ENCODE measurements at regions not wholly inside any gene's neighbourhood (a gene's known extent, or its start where the extent isn't known, plus 50 kb on each side); places are given as distances from the start of the nearest gene placed in this dataset.

GRCh38 chr2:146530886-146531285 lies 1313.9 kb upstream of the ACVR2A start:
- no peak for DNase-seq (ENCODE audit: low read depth, low spot score)

GRCh38 chr2:146527166-146527565 lies 1317.7 kb upstream of the ACVR2A start:
- DNase-seq (ENCODE audit: low read depth, low spot score) = no peak

DNA sequence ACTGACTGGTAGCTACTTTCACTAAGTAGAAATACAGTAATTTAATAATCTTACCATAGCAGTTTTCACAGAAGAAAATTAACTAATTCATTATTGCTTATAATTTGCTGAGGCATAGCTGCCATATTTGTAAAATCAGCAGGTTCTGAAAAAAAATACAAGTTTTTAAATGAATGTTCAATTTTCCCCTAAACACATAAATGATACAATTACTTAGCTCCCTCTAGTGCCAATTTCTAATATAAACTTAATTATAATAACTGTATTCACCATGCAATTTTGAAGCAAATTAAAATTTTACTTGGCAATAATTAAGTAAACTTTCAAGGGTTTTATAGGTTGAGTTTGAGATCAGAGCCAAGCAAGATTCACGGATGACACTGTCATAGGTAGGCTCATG lies 1321.6 kb upstream of the ACVR2A start:
- no peak for DNase-seq (ENCODE audit: low read depth, low spot score)

DNA sequence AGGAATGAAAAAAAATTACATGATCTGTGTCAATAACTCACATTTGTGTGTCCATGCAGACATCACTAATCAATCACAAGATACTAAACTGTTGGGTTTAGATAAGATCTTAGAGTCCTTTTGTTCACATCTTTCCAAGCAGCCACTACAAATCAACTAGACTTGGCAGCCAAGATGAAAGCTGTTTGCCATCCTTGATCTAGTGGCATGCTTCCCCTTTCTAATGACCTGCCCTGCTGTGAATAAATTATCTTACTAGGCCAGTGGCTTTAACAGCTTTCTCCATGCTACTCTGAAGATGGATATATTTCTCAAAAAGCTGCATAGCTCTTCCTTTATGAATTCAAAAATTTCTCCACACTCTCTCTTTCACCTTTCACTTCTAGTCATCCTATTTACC lies 1338.0 kb upstream of the ACVR2A start:
- no peak for DNase-seq (ENCODE audit: low read depth, low spot score)

DNA sequence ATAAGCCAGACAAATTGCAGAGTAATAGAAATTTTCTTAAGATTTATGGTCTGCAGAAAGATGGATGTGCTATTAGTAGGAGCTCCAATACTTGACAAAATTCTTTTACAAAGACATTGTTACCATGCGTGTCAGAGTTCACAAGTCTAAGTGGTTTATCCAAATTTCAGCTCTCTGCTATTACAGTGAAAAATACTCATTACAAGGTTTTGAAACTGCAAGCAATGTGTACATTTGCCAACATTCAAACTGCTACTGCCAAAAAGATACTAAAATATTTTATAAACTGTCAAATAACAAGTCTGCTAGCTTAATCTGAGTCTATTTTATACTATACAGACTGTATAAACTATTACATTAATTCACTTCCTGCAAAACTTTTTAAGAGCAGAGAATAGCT lies 1341.5 kb upstream of the ACVR2A start:
- no peak for DNase-seq (ENCODE audit: low read depth, low spot score)

- DNase-seq (ENCODE audit: low read depth, low spot score) = no peak
Observed at GRCh38 chr2:146496248-146496647, 1348.6 kb upstream of the ACVR2A start.

- DNase-seq (ENCODE audit: low read depth, low spot score) = no peak
Observed at GRCh38 chr2:146489386-146489785, 1355.4 kb upstream of the ACVR2A start.

- DNase-seq (ENCODE audit: low read depth, low spot score) = no peak
Observed at GRCh38 chr2:146481629-146482028, 1363.2 kb upstream of the ACVR2A start.

DNA sequence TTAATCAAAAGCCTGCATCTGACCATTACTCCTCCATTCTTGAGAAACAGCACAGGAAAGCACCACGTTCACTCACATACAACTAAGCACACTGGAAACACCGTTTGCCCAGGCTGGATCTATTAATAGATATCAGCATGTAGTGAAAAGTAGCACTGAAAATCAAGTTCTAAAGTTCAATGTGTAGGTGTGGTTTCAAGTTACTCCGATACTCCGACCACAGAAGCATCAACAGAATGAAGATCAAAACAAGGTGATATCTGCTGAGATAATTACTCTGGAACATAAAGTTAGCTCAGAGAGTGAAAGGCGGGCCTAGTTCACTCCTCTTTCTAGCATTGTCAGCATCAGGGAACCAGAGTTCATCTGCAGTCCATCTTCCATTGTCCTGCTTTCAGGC lies 1367.4 kb upstream of the ACVR2A start:
- DNase-seq (ENCODE audit: low read depth, low spot score) = no peak

DNA sequence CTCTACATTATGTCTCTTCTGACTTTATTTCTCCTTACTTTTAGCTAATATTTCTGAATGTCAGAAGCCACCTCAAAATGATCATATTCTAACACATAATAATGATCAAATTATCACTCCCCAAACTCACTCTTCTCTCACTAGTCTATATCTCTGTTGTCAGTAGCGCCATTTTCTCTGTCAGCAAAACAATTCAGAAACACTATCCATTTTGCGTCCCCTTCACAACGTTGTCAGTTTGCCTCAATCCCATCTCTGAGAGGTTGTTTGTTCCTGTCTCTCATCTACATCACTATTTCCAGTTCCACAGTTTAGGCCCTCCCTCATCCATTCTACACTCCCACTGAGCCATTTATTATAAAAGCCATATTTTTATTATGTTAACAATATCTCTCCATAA lies 1376.3 kb upstream of the ACVR2A start:
- no peak for DNase-seq (ENCODE audit: low read depth, low spot score)

GRCh38 chr2:146467425-146467824 lies 1377.4 kb upstream of the ACVR2A start:
- DNase-seq (ENCODE audit: low read depth, low spot score) = no peak

DNA sequence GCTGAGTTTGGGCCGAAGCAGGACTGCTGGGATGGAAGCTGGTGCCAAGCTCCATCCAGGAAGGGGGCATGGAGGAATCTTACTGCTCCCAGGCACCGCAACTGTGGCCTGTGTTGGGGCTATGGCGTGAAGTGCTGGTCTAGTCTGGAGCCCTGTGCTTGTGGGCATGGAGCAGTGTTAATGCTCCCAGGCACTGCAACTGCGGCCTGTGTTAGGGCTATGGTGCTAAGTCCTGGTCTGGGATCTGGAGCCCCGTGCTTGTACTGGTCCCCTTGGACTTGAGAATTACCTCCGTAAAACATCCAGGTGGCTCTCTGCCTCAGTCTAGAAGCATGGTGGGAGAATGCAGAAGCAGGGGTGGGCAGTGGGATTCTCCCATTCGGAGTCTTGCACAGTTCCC lies 1379.4 kb upstream of the ACVR2A start:
- no peak for DNase-seq (ENCODE audit: low read depth, low spot score)

- DNase-seq (ENCODE audit: low read depth, low spot score) = no peak
Observed at GRCh38 chr2:146461068-146461467, 1383.8 kb upstream of the ACVR2A start.

DNA sequence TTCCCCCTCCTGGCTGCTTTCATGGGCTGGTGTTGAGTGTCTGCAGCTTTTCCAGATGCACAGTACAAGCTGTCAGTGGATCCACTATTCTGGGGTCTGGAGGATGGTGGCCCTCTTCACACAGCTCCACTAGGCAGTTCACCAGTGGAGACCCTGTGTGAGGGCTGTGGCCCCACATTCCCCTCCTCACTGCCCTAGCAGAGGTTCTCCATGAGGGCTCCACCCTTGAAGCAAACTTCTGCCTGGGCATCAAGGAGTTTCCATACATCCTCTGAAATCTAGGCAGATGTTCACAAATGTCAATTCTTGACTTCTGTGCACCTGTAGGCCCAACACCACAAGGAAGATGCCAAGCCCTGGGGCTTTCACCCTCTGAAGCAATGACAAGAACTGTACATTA lies 1386.2 kb upstream of the ACVR2A start:
- no peak for DNase-seq (ENCODE audit: low read depth, low spot score)

GRCh38 chr2:146457221-146457620 lies 1387.6 kb upstream of the ACVR2A start:
- DNase-seq (ENCODE audit: low read depth, low spot score) = no peak

DNA sequence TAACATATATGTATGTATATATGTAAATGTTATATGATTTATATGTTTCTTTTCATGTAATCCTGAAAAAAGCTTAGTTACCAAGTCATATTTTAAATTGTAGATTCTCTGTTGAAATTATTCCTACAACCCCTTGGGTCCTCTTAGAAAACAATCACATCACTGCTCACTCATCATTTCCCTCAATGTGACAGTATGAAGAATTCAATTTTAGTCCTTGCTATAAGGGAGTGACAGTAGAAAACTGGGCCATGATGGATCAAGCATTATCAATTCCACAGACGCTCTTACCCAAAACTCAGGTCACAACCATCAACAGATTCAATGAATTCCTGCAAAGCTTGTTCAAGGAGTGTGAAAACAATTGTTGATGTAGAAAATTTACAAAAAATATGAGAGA lies 1389.5 kb upstream of the ACVR2A start:
- no peak for DNase-seq (ENCODE audit: low read depth, low spot score)

DNA sequence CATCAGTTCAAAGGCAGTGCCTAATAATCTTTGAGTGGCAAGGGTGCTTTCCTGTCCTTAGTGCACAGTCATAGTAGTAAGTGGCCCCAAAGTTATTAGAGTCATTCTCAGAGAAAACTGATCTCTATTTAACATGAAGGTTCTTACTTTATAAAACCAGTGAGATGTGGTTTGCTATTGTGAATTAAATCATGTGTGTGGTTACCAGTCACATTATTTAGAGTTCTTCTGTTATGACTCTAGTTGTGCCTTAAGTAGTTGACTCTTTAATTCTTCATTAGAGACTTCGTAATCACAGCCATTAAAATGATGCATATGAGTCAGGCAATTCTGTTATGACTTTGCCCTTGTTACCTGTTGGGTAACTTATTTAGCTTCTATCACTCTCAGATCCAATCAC lies 1392.9 kb upstream of the ACVR2A start:
- no peak for DNase-seq (ENCODE audit: low read depth, low spot score)

DNA sequence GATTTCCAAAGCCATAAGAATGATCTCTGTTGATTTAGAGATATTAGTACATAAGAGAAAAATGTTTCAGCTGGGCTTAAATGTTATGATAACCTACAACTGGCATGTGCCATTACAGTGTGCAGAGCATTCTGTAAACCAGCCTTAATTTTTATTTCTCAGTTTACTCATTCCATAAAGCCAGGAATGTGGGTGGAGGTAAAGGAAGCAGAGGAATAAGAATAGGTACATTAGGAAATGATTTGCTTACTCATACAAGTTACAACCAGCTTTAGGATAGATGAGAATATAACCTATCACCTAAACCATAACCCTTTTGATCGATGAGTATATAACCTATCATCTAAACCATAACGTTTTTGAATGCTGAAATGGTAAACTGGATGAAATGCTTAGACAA lies 1394.7 kb upstream of the ACVR2A start:
- no peak for DNase-seq (ENCODE audit: low read depth, low spot score)

DNA sequence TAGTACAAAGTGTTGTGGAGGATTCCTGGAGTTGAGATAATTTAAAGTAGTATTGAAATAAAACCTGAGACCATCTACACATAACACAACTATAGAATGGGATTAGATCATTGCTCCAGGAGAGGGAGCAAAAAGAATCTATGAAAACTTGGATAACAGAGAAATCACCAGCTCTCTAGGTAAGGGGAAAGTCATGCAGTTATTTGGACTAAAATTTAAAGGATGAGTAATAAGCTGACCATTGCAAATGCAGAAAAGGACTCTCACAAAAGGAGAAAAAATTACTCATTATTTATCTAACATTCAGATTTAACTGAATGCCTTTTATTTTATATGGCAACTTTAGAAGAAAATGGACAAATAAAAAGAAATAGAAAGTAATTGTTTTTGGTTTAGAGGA lies 1399.8 kb upstream of the ACVR2A start:
- no peak for DNase-seq (ENCODE audit: low read depth, low spot score)

- no peak for DNase-seq (ENCODE audit: low read depth, low spot score)
Observed at GRCh38 chr2:146444085-146444484, 1400.7 kb upstream of the ACVR2A start.

- no peak for DNase-seq (ENCODE audit: low read depth, low spot score)
Observed at GRCh38 chr2:146438246-146438645, 1406.6 kb upstream of the ACVR2A start.

- DNase-seq (ENCODE audit: low read depth, low spot score) = no peak
Observed at GRCh38 chr2:146437712-146438111, 1407.1 kb upstream of the ACVR2A start.

- no peak for DNase-seq (ENCODE audit: low read depth, low spot score)
Observed at GRCh38 chr2:146433116-146433875, 1411.5 kb upstream of the ACVR2A start.

GRCh38 chr2:146429366-146429765 lies 1415.5 kb upstream of the ACVR2A start:
- no peak for DNase-seq (ENCODE audit: low read depth, low spot score)
